IMR-90 (cell line): ENCODE measurements at regions not wholly inside any gene's neighbourhood (a gene's known extent, or its start where the extent isn't known, plus 50 kb on each side); places are given as distances from the start of the nearest gene placed in this dataset.

Experiments
- ATAC-seq: fragments of 200-7000 bp; cut with Tn5 transposase; 2 replicates; pipeline ENCODE4 v1.9.1; 2020; ENCODE audit warnings: low read depth, mild to moderate bottlenecking, moderate library complexity
- BruUV-seq: library from RNA; stranded (reverse); fragments of 400-500 nt; replicated peaks from 2 replicates; lab custom pipeline; 2021; lab: Mats Ljungman, UMichigan
- CTCF ChIA-PET: fragments of 300-600 bp; formaldehyde crosslinking; extraction: SDS; loops from one replicate; lab custom pipeline; 2021; ENCODE audit warnings: antibody characterized with exemption; lab: Yijun Ruan, JAX
- POLR2A ChIA-PET: fragments of 300-600 bp; sonication (Branson Sonifier 250); formaldehyde crosslinking; loops from one replicate; lab custom pipeline; 2022; ENCODE audit warnings: antibody characterized with exemption; ENCODE audit not compliant: unreplicated experiment; lab: Charles Lee
- DNase-seq: peaks from one replicate; pipeline ENCODE4 v3.0.0; 2013
- H2AFZ ChIP-seq: replicated peaks from 2 replicates; pipeline ENCODE3; 2013; ENCODE audit warnings: low read length, mild to moderate bottlenecking; ENCODE audit not compliant: poor library complexity
- H2AK5ac ChIP-seq: 2 replicates; pipeline ENCODE4 v1.6.1; 2013; ENCODE audit warnings: low read depth, low read length, inconsistent platforms
- H2AK9ac ChIP-seq: replicated peaks from 2 replicates; pipeline ENCODE3; 2013; ENCODE audit warnings: mild to moderate bottlenecking, low read depth, low read length, moderate library complexity; ENCODE audit not compliant: poor library complexity
- H2BK120ac ChIP-seq: 2 replicates; pipeline ENCODE4 v1.6.1; 2013; ENCODE audit warnings: low read depth, low read length, inconsistent platforms
- H2BK15ac ChIP-seq: 3 replicates; pipeline ENCODE4 v1.6.1; 2013; ENCODE audit warnings: low read depth, low read length, inconsistent platforms
- H2BK20ac ChIP-seq: 2 replicates; pipeline ENCODE4 v1.6.1; 2013; ENCODE audit warnings: low read depth, mild to moderate bottlenecking, inconsistent platforms, low read length, moderate library complexity
- H2BK5ac ChIP-seq: 2 replicates; pipeline ENCODE4 v1.6.1; 2013; ENCODE audit warnings: mild to moderate bottlenecking, low read depth, low read length, inconsistent platforms; ENCODE audit not compliant: poor library complexity, severe bottlenecking
- H3K14ac ChIP-seq: replicated peaks from 2 replicates; pipeline ENCODE4 v1.6.1; 2013; ENCODE audit warnings: low read depth, low read length, inconsistent platforms
- H3K18ac ChIP-seq: 2 replicates; pipeline ENCODE4 v1.6.1; 2013; ENCODE audit warnings: low read depth, low read length, control low read depth
- H3K23ac ChIP-seq: 2 replicates; pipeline ENCODE4 v1.6.1; 2013; ENCODE audit warnings: low read depth, low read length, inconsistent platforms
- H3K27ac ChIP-seq: 2 replicates; pipeline ENCODE4 v1.5.1; 2013; ENCODE audit warnings: mild to moderate bottlenecking, control low read depth, low read length; ENCODE audit not compliant: insufficient read depth
- H3K27me3 ChIP-seq: 2 replicates; pipeline ENCODE4 v1.6.1; 2013; ENCODE audit warnings: low read length; ENCODE audit not compliant: control insufficient read depth, insufficient read depth
- H3K36me3 ChIP-seq: 2 replicates; pipeline ENCODE4 v1.6.1; 2013; ENCODE audit warnings: low read length, mixed read lengths; ENCODE audit not compliant: control insufficient read depth, insufficient read depth
- H3K4ac ChIP-seq: 2 replicates; pipeline ENCODE4 v1.6.1; 2013; ENCODE audit warnings: low read depth, low read length, inconsistent platforms
- H3K4me1 ChIP-seq: 2 replicates; pipeline ENCODE4 v1.6.1; 2013; ENCODE audit warnings: low read length, mixed read lengths; ENCODE audit not compliant: control insufficient read depth, insufficient read depth
- H3K4me2 ChIP-seq: 2 replicates; pipeline ENCODE4 v1.6.1; 2013; ENCODE audit warnings: low read depth, mild to moderate bottlenecking, control low read depth, low read length, moderate library complexity
- H3K4me3 ChIP-seq: 2 replicates; pipeline ENCODE4 v1.5.1; 2013; ENCODE audit warnings: low read depth, mild to moderate bottlenecking, control low read depth, low read length, moderate library complexity; ENCODE audit not compliant: insufficient read depth
- H3K56ac ChIP-seq: 2 replicates; pipeline ENCODE4 v1.6.1; 2013; ENCODE audit warnings: low read length, inconsistent platforms; ENCODE audit not compliant: insufficient read depth; ENCODE audit errors: extremely low read depth
- H3K79me1 ChIP-seq, 2 experiments: 2 replicates each; pipeline ENCODE4 v1.6.1; 2013; ENCODE audit warnings: low read length in 2 of 2, inconsistent platforms in 1 of 2, low read depth in 1 of 2
- H3K9ac ChIP-seq: 2 replicates; pipeline ENCODE4 v1.6.1; 2013; ENCODE audit warnings: low read depth, low read length, control low read depth
- H3K9me1 ChIP-seq: 2 replicates; pipeline ENCODE4 v1.6.1; 2013; ENCODE audit warnings: low read length, inconsistent platforms; ENCODE audit not compliant: insufficient read depth
- H3K9me3 ChIP-seq: 2 replicates; pipeline ENCODE4 v1.6.1; 2013; ENCODE audit warnings: low read length; ENCODE audit not compliant: control insufficient read depth, insufficient read depth
- H4K20me1 ChIP-seq: 2 replicates; pipeline ENCODE4 v1.6.1; 2013; ENCODE audit warnings: low read length, inconsistent platforms; ENCODE audit not compliant: insufficient read depth
- H4K5ac ChIP-seq: 2 replicates; pipeline ENCODE4 v1.6.1; 2013; ENCODE audit warnings: mild to moderate bottlenecking, low read depth, low read length, control low read depth
- H4K8ac ChIP-seq, 2 experiments: 2 replicates each; pipeline ENCODE4 v1.6.1; 2013; ENCODE audit warnings: low read depth in 2 of 2, low read length in 2 of 2, control low read depth in 1 of 2, inconsistent platforms in 1 of 2
- H4K91ac ChIP-seq: 2 replicates; pipeline ENCODE4 v1.6.1; 2013; ENCODE audit warnings: low read depth, low read length, inconsistent platforms; ENCODE audit not compliant: insufficient read depth
- BHLHE40 ChIP-seq: fragments of 150-350 bp; IDR thresholded peaks from 2 replicates; pipeline ENCODE4 v1.6.1; 2016; ENCODE audit warnings: mild to moderate bottlenecking, low read depth, low read length
- CEBPB ChIP-seq: IDR thresholded peaks from 2 replicates; pipeline ENCODE4 v1.6.1; 2012; ENCODE audit warnings: low read depth, low read length, improper control_type of control experiment
- CHD1 ChIP-seq: IDR thresholded peaks from 2 replicates; pipeline ENCODE4 v1.6.1; 2012; ENCODE audit warnings: low read depth, low read length, improper control_type of control experiment
- FOS ChIP-seq: fragments of 150-350 bp; IDR thresholded peaks from 2 replicates; pipeline ENCODE4 v1.6.1; 2016; ENCODE audit warnings: low read depth, low read length
- MAFK ChIP-seq: IDR thresholded peaks from 2 replicates; pipeline ENCODE4 v1.6.1; 2012; ENCODE audit warnings: low read depth, low read length, improper control_type of control experiment
- MAZ ChIP-seq: IDR thresholded peaks from 2 replicates; pipeline ENCODE4 v1.6.1; 2012; ENCODE audit warnings: low read depth, mild to moderate bottlenecking, low read length, improper control_type of control experiment, moderate library complexity, borderline replicate concordance
- MXI1 ChIP-seq: IDR thresholded peaks from 2 replicates; pipeline ENCODE4 v1.6.1; 2012; ENCODE audit warnings: low read depth, mild to moderate bottlenecking, low read length, moderate library complexity, borderline replicate concordance
- NFE2L2 ChIP-seq: fragments of 150-350 bp; IDR thresholded peaks from 2 replicates; pipeline ENCODE4 v1.6.1; 2016; ENCODE audit warnings: low read depth, mild to moderate bottlenecking, low read length
- POLR2A ChIP-seq: IDR thresholded peaks from 2 replicates; pipeline ENCODE4 v1.6.1; 2012; ENCODE audit warnings: mild to moderate bottlenecking, low read depth, low read length
- RAD21 ChIP-seq: IDR thresholded peaks from 2 replicates; pipeline ENCODE4 v1.6.1; 2012; ENCODE audit warnings: low read length, improper control_type of control experiment
- RCOR1 ChIP-seq: IDR thresholded peaks from 2 replicates; pipeline ENCODE4 v1.6.1; 2012; ENCODE audit warnings: mild to moderate bottlenecking, low read length, improper control_type of control experiment; ENCODE audit not compliant: insufficient replicate concordance
- RFX5 ChIP-seq: IDR thresholded peaks from 2 replicates; pipeline ENCODE4 v1.8.0; 2012; ENCODE audit warnings: low read depth, mild to moderate bottlenecking, low read length, moderate library complexity
- SMC3 ChIP-seq: fragments of 150-350 bp; IDR thresholded peaks from 2 replicates; pipeline ENCODE4 v1.6.1; 2016; ENCODE audit warnings: low read depth, mild to moderate bottlenecking, antibody characterized with exemption, low read length, moderate library complexity
- USF2 ChIP-seq: fragments of 150-350 bp; IDR thresholded peaks from 2 replicates; pipeline ENCODE4 v1.6.1; 2017; ENCODE audit warnings: mild to moderate bottlenecking, antibody characterized with exemption, low read length, low read depth
- WGBS, 2 experiments: methylation state at CpG; one replicate each; pipeline versions ENCODE4 v1.1.5 to v1.1.7; 2013; ENCODE audit warnings: missing lambda C conversion rate in 2 of 2; ENCODE audit not compliant: insufficient read length in 1 of 2; ENCODE audit errors: extremely low coverage in 2 of 2; 5-methylcytosine and 5-hydroxymethylcytosine counted together
- dilution Hi-C: fragments of 300-500 bp; cut with HindIII; formaldehyde crosslinking; loops from one replicate; pipeline ENCODE4 v1.14.3; 2018; ENCODE audit warnings: low sequenced_read_pairs; ENCODE audit not compliant: unreplicated experiment
- in situ Hi-C: fragments of 300-500 bp; cut with MboI; formaldehyde crosslinking; loops from 3 replicates; pipeline ENCODE4 v1.14.3; 2019; ENCODE audit warnings: low sequenced_read_pairs, inconsistent platforms, mixed read lengths
- intact Hi-C: fragments of 100-400 bp; cut with micrococcal nuclease; formaldehyde crosslinking; loops from 2 replicates; pipeline ENCODE4 v1.10.0; 2022
- TF ChIP-seq, protein P1 (sequence below): fragments of 150-350 bp; IDR thresholded peaks from 2 replicates; pipeline ENCODE4 v1.6.1; 2016; ENCODE audit warnings: low read depth, mild to moderate bottlenecking, low read length, moderate library complexity, borderline replicate concordance
- TF ChIP-seq, protein P2 (sequence below): conservative IDR thresholded peaks from 2 replicates; pipeline ENCODE4 v1.5.1; 2012; ENCODE audit warnings: mild to moderate bottlenecking, low read depth, low read length, improper control_type of control experiment

GRCh38 chr2:236965841-236966096, 119.9 kb upstream of the COPS8 start:
- no peaks in the 10 kb centered on the region for H3K9me1 ChIP-seq
- no peak overlapping the region for H4K8ac ChIP-seq
- ATAC-seq: no peak
- no peak for TF ChIP-seq MAZ
- no peak for TF ChIP-seq MAFK
- TF ChIP-seq POLR2A: no peak
- TF ChIP-seq RAD21: no peak
- TF ChIP-seq SMC3: no peak
- no peak for TF ChIP-seq BHLHE40
- TF ChIP-seq RFX5: no peak
- no peak for TF ChIP-seq CEBPB
- no peak for TF ChIP-seq RCOR1
- no peak for TF ChIP-seq FOS
- no peak for TF ChIP-seq NFE2L2
- TF ChIP-seq, protein P1, sequence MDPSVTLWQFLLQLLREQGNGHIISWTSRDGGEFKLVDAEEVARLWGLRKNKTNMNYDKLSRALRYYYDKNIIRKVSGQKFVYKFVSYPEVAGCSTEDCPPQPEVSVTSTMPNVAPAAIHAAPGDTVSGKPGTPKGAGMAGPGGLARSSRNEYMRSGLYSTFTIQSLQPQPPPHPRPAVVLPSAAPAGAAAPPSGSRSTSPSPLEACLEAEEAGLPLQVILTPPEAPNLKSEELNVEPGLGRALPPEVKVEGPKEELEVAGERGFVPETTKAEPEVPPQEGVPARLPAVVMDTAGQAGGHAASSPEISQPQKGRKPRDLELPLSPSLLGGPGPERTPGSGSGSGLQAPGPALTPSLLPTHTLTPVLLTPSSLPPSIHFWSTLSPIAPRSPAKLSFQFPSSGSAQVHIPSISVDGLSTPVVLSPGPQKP: no peak
- TF ChIP-seq, protein P2, sequence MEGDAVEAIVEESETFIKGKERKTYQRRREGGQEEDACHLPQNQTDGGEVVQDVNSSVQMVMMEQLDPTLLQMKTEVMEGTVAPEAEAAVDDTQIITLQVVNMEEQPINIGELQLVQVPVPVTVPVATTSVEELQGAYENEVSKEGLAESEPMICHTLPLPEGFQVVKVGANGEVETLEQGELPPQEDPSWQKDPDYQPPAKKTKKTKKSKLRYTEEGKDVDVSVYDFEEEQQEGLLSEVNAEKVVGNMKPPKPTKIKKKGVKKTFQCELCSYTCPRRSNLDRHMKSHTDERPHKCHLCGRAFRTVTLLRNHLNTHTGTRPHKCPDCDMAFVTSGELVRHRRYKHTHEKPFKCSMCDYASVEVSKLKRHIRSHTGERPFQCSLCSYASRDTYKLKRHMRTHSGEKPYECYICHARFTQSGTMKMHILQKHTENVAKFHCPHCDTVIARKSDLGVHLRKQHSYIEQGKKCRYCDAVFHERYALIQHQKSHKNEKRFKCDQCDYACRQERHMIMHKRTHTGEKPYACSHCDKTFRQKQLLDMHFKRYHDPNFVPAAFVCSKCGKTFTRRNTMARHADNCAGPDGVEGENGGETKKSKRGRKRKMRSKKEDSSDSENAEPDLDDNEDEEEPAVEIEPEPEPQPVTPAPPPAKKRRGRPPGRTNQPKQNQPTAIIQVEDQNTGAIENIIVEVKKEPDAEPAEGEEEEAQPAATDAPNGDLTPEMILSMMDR: no peak
- TF ChIP-seq MXI1: no peak
- no peak for TF ChIP-seq USF2
- TF ChIP-seq CHD1: no peak
- no peak overlapping the region for H3K27ac ChIP-seq
- H3K4me2 ChIP-seq: no peak overlapping the region
- no peak overlapping the region for H2BK5ac ChIP-seq
- H2AFZ ChIP-seq: no peak overlapping the region
- no peak overlapping the region for H4K91ac ChIP-seq
- no peak overlapping the region for H3K14ac ChIP-seq
- H3K23ac ChIP-seq: no peak overlapping the region
- no peak overlapping the region for H2BK20ac ChIP-seq
- dilution Hi-C loops: no loop called here
- in situ Hi-C loops: no loop called here
- BruUV-seq: no TSS peak
- no peak overlapping the region for H3K9ac ChIP-seq
- H3K56ac ChIP-seq: no peak overlapping the region
- H2AK9ac ChIP-seq: no peak overlapping the region
- CTCF ChIA-PET: no interaction called here
- no peak overlapping the region for H3K4me3 ChIP-seq
- no peak overlapping the region for H4K5ac ChIP-seq
- no peak for DNase-seq
- H2BK15ac ChIP-seq: no peak overlapping the region
- H3K79me1 ChIP-seq: no peaks in the 10 kb centered on the region
- no CpG with 5 or more reads among the region's 1 CpG for WGBS, 2 experiments
- no peak overlapping the region for H2BK120ac ChIP-seq
- no peaks in the 10 kb centered on the region for H3K9me3 ChIP-seq
- H3K27me3 ChIP-seq: peaks cover 13% of the 10 kb centered on the region
- no peak overlapping the region for H3K18ac ChIP-seq
- H3K36me3 ChIP-seq: no peaks in the 10 kb centered on the region
- POLR2A ChIA-PET: no interaction called here
- no peak overlapping the region for H2AK5ac ChIP-seq
- H3K4me1 ChIP-seq: no peaks in the 10 kb centered on the region
- H4K20me1 ChIP-seq: no peaks in the 10 kb centered on the region
- intact Hi-C loops: no loop called here
- H3K4ac ChIP-seq: no peak overlapping the region
